CD14-positive monocyte (primary cell): ENCODE measurements at regions not wholly inside any gene's neighbourhood (a gene's known extent, or its start where the extent isn't known, plus 50 kb on each side); places are given as distances from the start of the nearest gene placed in this dataset.

Experiments
- DNase-seq, 3 donors: peaks; one replicate each; pipeline ENCODE4 v3.0.0-alpha.2; 2011 to 2022
- H2AFZ ChIP-seq: 2 replicates; pipeline ENCODE4 v1.6.0; 2012; ENCODE audit warnings: mild to moderate bottlenecking, low read depth, low read length, inconsistent platforms; ENCODE audit not compliant: insufficient read depth, poor library complexity, severe bottlenecking
- H3K27ac ChIP-seq, 2 donors: 1 replicate in 1 of 2; 2 replicates in 1 of 2; pipeline ENCODE4 v1.5.1; 2012 to 2013; ENCODE audit warnings: low read length in 2 of 2, control low read depth in 1 of 2, inconsistent platforms in 1 of 2, low read depth in 1 of 2, mild to moderate bottlenecking in 1 of 2
- H3K27me3 ChIP-seq, 2 donors: one replicate each; pipeline versions ENCODE4 v1.6.0 to v1.6.1; 2011 to 2013; ENCODE audit warnings: low read length in 2 of 2; ENCODE audit not compliant: control insufficient read depth in 2 of 2, insufficient read depth in 2 of 2
- H3K36me3 ChIP-seq, 2 donors: replicated peaks in 1 of 2; 1 replicate in 1 of 2; 2 replicates in 1 of 2; pipeline versions ENCODE4 v1.5.1 to v1.6.1; 2012 to 2013; ENCODE audit warnings: low read length in 2 of 2, control low read depth in 1 of 2, inconsistent platforms in 1 of 2, mild to moderate bottlenecking in 1 of 2; ENCODE audit not compliant: insufficient read depth in 2 of 2, control insufficient read depth in 1 of 2
- H3K4me1 ChIP-seq, 2 donors: 1 replicate in 1 of 2; 2 replicates in 1 of 2; pipeline versions ENCODE4 v1.5.1 to v1.6.1; 2012 to 2013; ENCODE audit warnings: low read length in 2 of 2, control low read depth in 1 of 2, inconsistent platforms in 1 of 2, mild to moderate bottlenecking in 1 of 2, moderate library complexity in 1 of 2; ENCODE audit not compliant: insufficient read depth in 2 of 2, control insufficient read depth in 1 of 2
- H3K4me2 ChIP-seq: replicated peaks from 2 replicates; pipeline ENCODE3; 2012; ENCODE audit warnings: low read length, moderate library complexity, mild to moderate bottlenecking; ENCODE audit not compliant: poor library complexity, severe bottlenecking; ENCODE audit errors: extremely low read depth
- H3K4me3 ChIP-seq, 3 experiments: fragments of 200-600 bp in 1 of 3; sonication (generic) in 1 of 3; replicated peaks in 1 of 3; 1 replicate in 2 of 3; 2 replicates in 1 of 3; pipeline ENCODE4 v1.5.1; 2011 to 2013; ENCODE audit warnings: low read length in 3 of 3, mild to moderate bottlenecking in 3 of 3, control low read depth in 2 of 3, low read depth in 2 of 3, inconsistent platforms in 1 of 3, moderate library complexity in 1 of 3
- H3K79me2 ChIP-seq: 2 replicates; pipeline ENCODE4 v1.6.0; 2012; ENCODE audit warnings: mild to moderate bottlenecking, control low read depth, inconsistent platforms, low read length, moderate library complexity; ENCODE audit not compliant: insufficient read depth
- H3K9ac ChIP-seq: 2 replicates; pipeline ENCODE4 v1.6.0; 2017; ENCODE audit warnings: low read length, mild to moderate bottlenecking; ENCODE audit not compliant: insufficient read depth, poor library complexity, severe bottlenecking
- H3K9me3 ChIP-seq, 2 donors: replicated peaks in 1 of 2; 1 replicate in 1 of 2; 2 replicates in 1 of 2; pipeline versions ENCODE4 v1.5.1 to v1.6.1; 2012 to 2013; ENCODE audit warnings: low read length in 2 of 2, control low read depth in 1 of 2; ENCODE audit not compliant: control insufficient read depth in 1 of 2, insufficient read depth in 1 of 2
- H4K20me1 ChIP-seq: 2 replicates; pipeline ENCODE4 v1.6.0; 2012; ENCODE audit warnings: mild to moderate bottlenecking, low read length, control low read depth, moderate library complexity; ENCODE audit not compliant: insufficient read depth
- H3K27ac Mint-ChIP-seq, 7 donors: one replicate each; pipeline ENCODE4 v1.8.0; 2020; ENCODE audit warnings: mild to moderate bottlenecking in 7 of 7, mixed read lengths in 7 of 7, moderate library complexity in 6 of 7, inconsistent platforms in 2 of 7
- H3K27me3 Mint-ChIP-seq, 3 donors: one replicate each; pipeline ENCODE4 v1.8.0; 2021 to 2022; ENCODE audit warnings: low read depth in 3 of 3, mild to moderate bottlenecking in 3 of 3, mixed read lengths in 3 of 3, moderate library complexity in 3 of 3, inconsistent platforms in 1 of 3
- H3K36me3 Mint-ChIP-seq, 2 donors: one replicate each; pipeline ENCODE4 v1.8.0; 2020; ENCODE audit warnings: mixed read lengths in 2 of 2, inconsistent platforms in 1 of 2, mild to moderate bottlenecking in 1 of 2
- H3K4me1 Mint-ChIP-seq: one replicate; pipeline ENCODE4 v1.8.0; 2020; ENCODE audit warnings: mild to moderate bottlenecking, mixed read lengths
- H3K4me3 Mint-ChIP-seq, 2 donors: one replicate each; pipeline ENCODE4 v1.8.0; 2020; ENCODE audit warnings: mild to moderate bottlenecking in 2 of 2, mixed read lengths in 2 of 2, moderate library complexity in 1 of 2
- H3K9me3 Mint-ChIP-seq, 7 donors: one replicate each; pipeline ENCODE4 v1.8.0; 2020 to 2022; ENCODE audit warnings: mixed read lengths in 7 of 7, mild to moderate bottlenecking in 6 of 7, moderate library complexity in 6 of 7, inconsistent platforms in 2 of 7
- WGBS: methylation state at CpG from one replicate; pipeline ENCODE4 v1.1.5; 2013; ENCODE audit warnings: missing lambda C conversion rate; ENCODE audit not compliant: insufficient coverage; 5-methylcytosine and 5-hydroxymethylcytosine counted together
- intact Hi-C, 2 donors: fragments of 100-400 bp; cut with micrococcal nuclease; formaldehyde crosslinking; loops; one replicate each; pipeline versions ENCODE4 v1.15.0 to v1.15.1; 2023
- TF ChIP-seq, protein P1 (sequence below): fragments of 200-600 bp; IDR thresholded peaks from one replicate; pipeline ENCODE4 v1.8.0; 2022; ENCODE audit warnings: antibody characterized with exemption, mild to moderate bottlenecking

DNA sequence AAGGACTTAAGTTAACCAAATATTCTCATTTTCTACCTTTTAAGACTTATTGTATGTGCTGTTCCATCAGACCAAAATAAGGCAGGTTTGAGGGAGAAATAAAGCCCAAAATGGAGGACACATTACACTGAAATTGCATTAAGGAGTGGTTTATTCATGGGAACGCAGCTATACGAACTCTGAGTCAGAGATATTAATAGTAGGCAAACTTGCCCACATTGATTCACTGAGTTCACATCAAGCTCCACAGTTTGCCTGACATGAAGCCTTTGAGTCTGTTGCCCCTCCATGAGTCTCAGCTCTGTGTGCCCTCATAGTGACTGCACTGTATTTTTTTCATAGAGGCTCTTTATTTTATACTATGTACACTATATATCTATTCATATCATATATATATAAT lies 135.0 kb upstream of the SNX2 start:
- Mint-ChIP-seq H3K36me3 (no peaks in the 10 kb centered on the region), H3K27ac (no peak overlapping the region), H3K27me3 (peaks cover 0 to 2% (median 1%) of the 10 kb centered on the region in 3 donors), H3K9me3 (peaks cover 0 to 18% (median 7%) of the 10 kb centered on the region in 7 donors), H3K4me3 (no peak overlapping the region), H3K4me1 (no peaks in the 10 kb centered on the region)
- Histone ChIP-seq H2AFZ (no peak overlapping the region), H3K4me1 (no peaks in the 10 kb centered on the region), H3K79me2 (no peaks in the 10 kb centered on the region), H3K27me3 (no peaks in the 10 kb centered on the region), H3K4me3 (no peak overlapping the region), H3K9me3 (peaks cover 0 to 10% of the 10 kb centered on the region in 2 donors), H3K27ac (no peak overlapping the region), H3K4me2 (no peak overlapping the region), H3K9ac (no peak overlapping the region), H3K36me3 (no peaks in the 10 kb centered on the region), H4K20me1 (no peaks in the 10 kb centered on the region)
- no CpG with 5 or more reads among the region's 2 CpGs for WGBS
- intact Hi-C loops = no loop called here
- no peak for DNase-seq
- TF ChIP-seq, protein P1, sequence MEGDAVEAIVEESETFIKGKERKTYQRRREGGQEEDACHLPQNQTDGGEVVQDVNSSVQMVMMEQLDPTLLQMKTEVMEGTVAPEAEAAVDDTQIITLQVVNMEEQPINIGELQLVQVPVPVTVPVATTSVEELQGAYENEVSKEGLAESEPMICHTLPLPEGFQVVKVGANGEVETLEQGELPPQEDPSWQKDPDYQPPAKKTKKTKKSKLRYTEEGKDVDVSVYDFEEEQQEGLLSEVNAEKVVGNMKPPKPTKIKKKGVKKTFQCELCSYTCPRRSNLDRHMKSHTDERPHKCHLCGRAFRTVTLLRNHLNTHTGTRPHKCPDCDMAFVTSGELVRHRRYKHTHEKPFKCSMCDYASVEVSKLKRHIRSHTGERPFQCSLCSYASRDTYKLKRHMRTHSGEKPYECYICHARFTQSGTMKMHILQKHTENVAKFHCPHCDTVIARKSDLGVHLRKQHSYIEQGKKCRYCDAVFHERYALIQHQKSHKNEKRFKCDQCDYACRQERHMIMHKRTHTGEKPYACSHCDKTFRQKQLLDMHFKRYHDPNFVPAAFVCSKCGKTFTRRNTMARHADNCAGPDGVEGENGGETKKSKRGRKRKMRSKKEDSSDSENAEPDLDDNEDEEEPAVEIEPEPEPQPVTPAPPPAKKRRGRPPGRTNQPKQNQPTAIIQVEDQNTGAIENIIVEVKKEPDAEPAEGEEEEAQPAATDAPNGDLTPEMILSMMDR = no peak

GRCh38 chr5:122649080-122649479 lies 125.8 kb upstream of the SNX2 start:
- H2AFZ ChIP-seq = no peak overlapping the region
- H3K36me3 ChIP-seq = no peaks in the 10 kb centered on the region
- H3K9ac ChIP-seq = no peak overlapping the region
- H3K4me2 ChIP-seq = no peak overlapping the region
- no peak overlapping the region for H3K4me3 ChIP-seq
- Mint-ChIP-seq H3K27me3 (peaks cover 0 to 2% (median 2%) of the 10 kb centered on the region in 3 donors), H3K4me3 (no peak overlapping the region), H3K9me3 (peaks cover 0 to 8% (median 2%) of the 10 kb centered on the region in 7 donors), H3K36me3 (no peaks in the 10 kb centered on the region), H3K4me1 (no peaks in the 10 kb centered on the region), H3K27ac (no peak overlapping the region)
- no CpG with 5 or more reads among the region's 3 CpGs for WGBS
- no peaks in the 10 kb centered on the region for H4K20me1 ChIP-seq
- intact Hi-C loops = no loop called here
- H3K79me2 ChIP-seq = no peaks in the 10 kb centered on the region
- no peak for DNase-seq
- no peaks in the 10 kb centered on the region for H3K9me3 ChIP-seq
- H3K27ac ChIP-seq = no peak overlapping the region
- H3K27me3 ChIP-seq = no peaks in the 10 kb centered on the region
- no peaks in the 10 kb centered on the region for H3K4me1 ChIP-seq
- TF ChIP-seq, protein P1 = no peak
